RPMI7951 (cell line): ENCODE measurements at regions not wholly inside any gene's neighbourhood (a gene's known extent, or its start where the extent isn't known, plus 50 kb on each side); places are given as distances from the start of the nearest gene placed in this dataset.
"Not testable (repeated sequence)": the region's sequence is repeated elsewhere in the genome, so short reads cannot be mapped to it uniquely, and the experiment has no call there.

Source experiments
- DNase-seq: peaks from one replicate; pipeline ENCODE4 v3.0.0-alpha.2; 2012; ENCODE audit warnings: low read depth

DNA sequence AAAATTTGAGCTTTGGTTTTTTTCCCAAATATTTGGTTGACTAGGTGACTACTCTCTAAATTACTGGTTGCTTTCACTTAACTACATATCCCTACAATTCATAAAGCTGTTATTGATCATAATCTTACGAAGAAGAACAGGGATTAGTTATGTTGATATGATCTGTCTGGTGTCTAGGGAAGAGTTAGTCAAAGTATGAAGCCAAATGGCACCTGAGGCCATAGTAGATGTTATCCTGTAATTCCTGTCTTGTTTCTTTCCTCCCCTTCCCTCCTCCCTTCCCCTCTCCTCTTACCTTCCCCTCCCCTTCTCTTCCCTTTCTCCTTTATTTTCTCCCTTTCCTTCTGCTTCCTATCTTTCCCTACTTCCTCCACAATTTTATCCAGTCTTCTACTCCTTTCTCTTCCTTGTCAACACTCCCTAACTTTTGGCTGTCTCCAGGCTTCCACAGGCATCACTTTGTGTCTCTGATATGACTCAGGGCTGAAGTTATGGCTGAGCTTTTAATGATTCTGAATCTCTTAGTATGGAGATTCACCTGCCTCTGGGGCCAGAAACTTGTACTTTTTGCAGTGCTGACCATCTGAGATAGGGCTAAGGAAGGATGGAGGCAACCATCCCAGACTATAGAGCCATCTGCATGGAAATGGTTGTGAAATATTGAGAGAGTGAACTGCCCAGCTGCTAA lies 149.9 kb upstream of the TCF4 start:
- DNase-seq, result no peak

DNA sequence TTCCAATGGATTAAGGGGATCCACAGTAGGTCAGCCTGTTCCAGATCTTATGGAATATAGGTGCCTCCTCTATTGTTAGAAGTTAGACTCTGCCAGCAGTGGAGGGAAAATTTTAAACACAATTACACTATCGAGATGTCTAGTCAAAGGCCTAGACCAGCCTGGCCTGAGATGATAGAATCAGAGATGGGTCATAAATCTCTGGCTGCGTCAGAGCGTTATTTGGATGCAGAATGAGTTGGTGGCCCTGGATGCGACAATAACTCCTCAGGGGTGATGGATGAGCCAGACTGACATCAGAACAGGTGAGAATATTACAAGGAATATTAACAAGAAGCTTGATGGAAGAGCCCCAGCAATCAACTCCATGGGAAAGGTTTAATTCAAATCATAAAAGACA lies 149.3 kb upstream of the TCF4 start:
- DNase-seq, result no peak

DNA sequence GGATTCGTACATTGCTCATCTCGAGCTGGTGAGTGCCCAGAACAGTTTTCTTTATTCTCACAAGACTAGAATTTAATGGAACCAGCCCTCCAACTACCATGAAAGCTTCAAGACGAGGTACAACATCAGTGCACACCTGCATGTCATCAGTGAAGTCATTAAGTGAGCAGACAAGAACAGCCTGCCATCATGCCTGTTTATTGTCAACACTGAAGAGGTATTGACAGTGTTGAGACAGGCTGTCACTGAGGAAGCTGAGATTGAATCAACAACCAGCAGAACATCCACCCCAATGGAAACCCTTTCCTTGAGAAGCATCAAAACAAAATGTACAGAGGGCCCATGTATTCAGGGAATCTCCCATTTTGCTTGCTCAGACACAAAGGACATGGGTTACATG lies 148.0 kb upstream of the TCF4 start:
- no peak for DNase-seq

DNA sequence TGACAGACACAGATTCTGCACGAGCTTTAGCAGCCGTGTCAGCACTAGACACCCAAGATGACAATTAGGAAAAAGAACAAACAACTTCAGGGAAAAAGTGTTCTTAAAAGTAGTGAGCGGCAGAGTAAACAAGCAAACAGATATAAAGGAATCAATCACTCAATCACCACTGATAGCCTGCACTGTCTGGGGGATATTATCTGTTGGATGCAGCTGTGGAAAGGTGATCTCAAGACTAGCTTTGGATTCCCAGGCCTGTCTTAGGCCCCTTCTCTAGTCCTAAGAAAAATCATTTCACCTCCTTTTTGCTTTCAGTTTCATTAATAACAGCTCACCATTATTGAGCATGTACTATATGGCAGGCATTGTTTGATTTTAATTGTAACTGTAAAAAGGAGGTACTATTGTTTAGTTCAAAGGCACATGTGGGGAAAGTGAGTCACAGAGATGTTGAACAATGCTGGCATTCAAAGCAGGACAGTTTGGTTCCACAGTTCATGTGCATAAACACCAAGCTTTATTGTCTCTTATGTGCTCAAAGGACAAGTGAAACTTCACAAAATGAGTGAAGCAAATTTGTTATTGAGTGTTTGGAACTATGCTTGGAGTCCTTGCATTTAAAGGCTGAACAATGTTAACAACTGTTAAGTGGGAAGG lies 147.3 kb upstream of the TCF4 start:
- DNase-seq, result no peak

DNA sequence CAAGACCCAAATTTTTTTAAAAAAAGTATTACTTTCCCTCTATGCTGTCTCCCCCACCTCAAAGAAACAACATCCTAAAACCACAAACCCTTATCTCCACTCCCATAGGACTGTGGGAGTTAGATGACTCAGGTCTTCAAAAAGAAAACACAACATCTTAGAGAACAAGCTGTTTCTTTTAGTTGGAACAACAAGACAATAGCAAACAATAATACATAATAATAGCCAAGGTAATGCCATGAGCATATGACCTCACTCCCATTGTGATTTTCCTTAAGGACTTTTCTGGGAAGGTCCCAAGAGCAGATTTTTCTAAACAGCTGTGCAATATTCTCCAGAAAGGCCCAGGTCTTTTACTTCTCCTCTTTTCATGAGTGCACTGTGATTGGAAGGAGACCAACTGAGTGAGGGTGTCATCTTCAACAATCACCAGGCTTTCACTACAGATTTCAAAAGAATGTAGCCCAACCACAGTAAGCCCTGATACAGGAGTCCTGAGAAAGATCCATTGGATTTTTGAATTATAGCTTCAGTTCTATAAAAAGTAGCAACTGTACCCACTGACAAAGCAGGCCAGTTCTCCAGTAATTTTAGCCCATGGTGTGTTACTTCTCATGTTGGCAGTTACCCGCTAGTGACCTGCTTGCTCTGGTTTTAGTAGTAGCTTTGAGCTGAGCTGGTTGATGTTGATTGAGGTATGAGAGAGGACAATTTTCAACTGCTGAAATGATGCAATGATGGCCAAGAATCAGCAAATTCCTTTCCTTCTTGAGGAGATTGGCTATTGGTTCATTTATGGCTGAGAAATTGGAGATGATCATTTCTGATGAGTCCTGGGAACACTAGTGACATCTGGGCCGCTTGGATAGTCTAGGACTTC lies 144.5 kb upstream of the TCF4 start:
- DNase-seq, result peak; percentile 61

DNA sequence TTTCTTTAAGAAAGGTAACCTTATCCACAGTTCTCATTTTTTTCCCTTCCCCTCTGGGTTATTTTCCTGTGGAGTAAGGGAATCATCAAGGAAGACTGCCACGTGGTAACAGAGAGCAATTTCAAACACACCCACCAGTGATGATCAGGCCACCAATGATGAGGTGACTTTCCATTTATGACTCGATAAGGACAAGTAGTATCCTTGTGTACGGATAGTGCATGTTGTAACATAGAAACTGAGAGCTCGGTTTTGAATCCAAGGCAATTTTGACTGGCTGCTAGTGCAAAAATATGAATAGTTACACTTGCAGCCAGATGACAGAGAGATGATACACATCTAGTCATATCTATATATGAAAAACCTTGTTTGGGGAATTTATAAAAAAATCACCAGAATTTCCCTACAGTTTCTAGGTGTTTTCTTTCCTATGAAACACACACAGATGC lies 143.6 kb upstream of the TCF4 start:
- DNase-seq, result peak; percentile 58

DNA sequence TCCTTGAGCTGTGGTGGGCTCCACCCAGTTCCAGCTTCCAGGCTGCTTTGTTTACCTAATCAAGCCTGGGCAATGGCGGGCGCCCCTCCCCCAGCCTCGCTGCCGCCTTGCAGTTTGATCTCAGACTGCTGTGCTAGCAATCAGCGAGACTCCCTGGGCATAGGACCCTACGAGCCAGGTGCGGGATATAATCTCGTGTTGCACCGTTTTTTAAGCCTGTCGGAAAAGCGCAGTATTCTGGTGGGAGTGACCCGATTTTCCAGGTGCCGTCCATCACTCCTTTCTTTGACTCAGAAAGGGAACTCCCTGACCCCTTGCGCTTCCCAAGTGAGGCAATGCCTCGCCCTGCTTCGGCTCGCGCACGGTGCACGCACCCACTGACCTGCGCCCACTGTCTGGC lies 133.0 kb upstream of the TCF4 start:
- DNase-seq, result not testable (repeated sequence)

DNA sequence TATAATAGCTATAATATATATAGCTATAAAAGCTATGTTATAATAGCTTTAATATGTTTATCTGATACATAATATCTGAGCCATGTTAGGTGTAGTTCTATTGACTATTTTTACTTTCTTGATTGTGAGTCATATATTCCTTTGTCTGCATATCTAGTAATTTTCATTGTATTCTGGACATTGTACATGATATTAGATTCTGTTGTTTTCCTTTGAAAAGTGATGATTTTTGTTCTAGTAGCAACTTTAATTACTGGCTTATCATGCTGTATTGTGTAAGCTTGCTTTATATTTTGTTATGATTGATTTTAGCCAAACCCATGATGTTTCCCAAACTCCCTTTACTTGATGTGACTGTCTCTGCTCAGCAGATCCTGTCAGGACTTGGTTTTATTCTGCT lies 125.7 kb upstream of the TCF4 start:
- DNase-seq, result no peak

DNA sequence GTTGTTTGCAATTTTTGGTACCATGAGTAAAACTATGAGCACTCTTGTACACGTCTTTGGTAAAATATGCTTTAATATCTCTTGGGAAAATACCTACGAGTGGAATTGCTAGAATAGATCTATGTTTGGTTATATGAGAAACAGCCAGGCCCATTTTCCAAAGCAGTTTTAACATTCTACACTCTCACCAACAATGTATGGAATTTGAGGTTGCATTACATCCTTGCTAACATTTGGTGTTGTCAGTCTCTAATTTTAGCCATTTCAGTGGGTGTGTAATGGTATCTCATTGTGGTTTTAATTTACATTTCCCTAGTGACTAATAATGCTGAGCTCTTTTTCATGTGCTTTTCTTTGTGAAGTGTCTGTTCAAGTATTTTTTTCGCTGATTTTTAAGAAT lies 118.9 kb upstream of the TCF4 start:
- peak; percentile 78 for DNase-seq

DNA sequence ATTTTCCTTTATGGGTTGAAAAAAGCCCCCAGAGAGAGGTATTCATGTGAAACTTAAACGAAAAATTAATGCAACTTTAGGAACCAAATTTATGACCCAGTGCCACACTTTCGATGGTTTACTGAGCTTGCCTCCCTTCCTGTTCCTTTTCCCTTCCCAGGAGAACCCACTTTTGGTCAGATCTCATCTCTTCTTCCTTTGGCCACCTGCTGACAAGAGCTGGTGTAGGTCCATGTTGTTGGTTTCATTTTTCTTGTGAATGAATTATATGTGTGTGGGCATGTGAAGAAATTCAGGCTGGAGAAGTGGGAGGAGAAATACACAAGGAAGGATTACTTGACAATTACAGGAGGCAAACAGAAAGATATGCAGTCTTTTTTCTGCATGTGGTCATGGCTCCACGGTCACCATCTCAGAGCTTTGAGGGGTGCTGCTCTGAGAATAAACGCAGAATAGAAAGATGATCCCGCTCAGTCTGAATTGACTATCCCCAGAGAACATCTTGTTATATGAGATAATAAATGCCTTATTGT lies 111.3 kb upstream of the TCF4 start:
- peak; percentile 28 for DNase-seq

DNA sequence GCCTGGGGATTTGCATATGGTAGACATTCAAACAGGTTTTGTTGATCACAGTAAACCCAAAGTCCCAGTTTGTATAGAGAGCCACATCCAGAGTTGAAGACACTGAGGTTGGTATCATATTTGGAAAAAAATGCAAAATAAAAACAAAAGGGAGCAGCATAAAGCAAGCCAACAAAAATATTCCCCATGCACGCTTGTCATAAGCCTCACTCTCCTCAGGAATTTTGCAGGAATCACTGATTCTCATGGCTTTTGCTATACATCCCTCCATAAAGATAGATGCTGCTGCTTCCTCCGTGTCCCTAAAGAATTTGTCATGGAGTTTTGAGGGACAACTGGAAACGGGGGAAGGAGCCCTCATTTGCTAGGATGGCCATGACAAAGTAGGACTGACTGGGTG lies 108.8 kb upstream of the TCF4 start:
- no peak for DNase-seq

DNA sequence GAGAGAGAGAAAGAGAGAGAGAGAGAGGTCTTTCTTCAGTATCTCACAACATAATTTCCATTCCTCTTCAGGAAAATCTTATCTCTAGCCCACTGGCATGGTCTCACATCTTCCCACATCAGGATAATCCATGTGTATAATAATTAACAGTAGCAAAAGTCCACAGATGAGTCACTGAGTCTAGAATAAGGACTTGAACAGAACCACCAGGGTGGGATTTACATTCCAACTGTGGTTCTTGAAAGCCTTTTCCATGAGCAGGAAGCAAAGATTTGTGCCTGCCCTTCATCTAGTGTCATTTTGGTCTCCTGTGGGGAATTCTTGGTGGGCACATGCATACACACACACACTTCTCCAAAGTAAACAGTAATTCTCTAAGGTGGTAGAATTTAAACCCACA lies 107.1 kb upstream of the TCF4 start:
- peak; percentile 32 for DNase-seq

DNA sequence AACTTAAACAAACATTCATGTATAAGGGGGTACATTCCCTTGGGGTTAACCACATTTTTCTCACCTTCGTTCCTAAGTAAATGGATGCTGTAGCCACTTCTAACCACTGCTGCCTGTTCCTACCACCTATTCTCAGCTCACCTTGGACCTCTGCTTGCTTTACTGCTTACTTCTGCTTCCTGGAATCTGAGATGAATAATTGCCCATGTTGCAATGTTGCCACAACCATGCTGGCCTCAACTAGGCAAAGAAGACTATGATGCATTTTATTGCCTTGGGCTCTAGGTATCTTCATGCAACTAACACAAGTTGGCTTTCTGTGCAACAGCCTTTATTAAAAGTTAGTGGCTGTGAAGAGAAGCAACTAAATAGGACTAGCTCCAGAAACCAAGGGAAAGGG lies 106.3 kb upstream of the TCF4 start:
- DNase-seq, result peak; percentile 27

DNA sequence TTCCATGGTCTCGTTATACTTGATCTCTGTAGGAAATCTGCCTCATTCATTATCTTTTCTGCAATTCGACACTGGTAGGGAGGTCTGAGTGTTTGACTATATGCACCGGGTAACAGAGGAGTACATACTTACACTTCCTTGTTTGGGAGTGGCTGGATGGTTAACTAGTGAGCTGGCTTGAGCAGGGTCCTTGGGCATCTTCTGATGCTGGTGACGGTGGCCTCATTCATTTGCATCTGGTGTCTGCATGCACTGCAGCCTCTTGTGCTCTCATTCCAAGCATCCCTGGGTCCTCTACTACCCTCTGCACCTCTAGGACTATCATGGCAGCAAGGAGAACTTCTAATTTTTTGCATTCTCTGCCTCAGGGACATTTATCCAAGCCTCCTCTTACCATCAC lies 100.0 kb upstream of the TCF4 start:
- DNase-seq, result no peak

DNA sequence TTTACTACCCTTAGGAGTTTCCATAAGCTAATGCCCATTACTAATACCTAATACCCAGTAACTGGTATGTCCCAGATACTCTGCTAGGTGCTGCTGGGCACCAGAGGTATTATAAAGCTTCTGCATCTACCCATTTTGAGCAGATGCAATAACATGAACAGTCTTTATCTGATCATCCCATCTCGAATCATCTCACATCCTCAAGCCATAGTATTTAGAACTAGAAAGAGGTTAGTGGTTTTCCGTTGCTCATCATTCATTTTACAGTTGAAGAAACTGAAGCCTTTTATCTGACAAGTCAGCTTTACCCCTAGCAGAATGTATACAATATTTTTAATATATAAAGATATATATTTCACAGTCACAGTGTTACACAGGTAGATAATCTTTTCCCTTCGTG lies 99.1 kb upstream of the TCF4 start:
- no peak for DNase-seq

DNA sequence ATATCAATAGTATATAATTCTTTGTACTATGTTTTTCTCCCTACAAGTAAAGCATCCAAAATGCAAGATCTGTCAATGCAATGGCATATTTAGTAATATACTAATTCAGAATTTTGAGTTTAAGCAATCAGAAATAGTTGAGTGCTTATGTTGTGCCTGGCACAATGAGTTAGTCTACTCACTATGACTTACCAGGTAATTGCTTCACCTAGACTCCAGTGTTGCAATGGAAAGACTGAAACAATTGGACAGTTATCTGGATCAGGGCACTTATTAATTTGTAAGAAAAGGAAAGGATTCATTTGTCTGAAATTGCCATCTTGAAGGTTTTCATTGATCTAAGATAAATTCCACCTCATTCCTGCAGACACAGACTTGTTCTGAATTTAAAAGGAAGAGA lies 97.6 kb upstream of the TCF4 start:
- no peak for DNase-seq

DNA sequence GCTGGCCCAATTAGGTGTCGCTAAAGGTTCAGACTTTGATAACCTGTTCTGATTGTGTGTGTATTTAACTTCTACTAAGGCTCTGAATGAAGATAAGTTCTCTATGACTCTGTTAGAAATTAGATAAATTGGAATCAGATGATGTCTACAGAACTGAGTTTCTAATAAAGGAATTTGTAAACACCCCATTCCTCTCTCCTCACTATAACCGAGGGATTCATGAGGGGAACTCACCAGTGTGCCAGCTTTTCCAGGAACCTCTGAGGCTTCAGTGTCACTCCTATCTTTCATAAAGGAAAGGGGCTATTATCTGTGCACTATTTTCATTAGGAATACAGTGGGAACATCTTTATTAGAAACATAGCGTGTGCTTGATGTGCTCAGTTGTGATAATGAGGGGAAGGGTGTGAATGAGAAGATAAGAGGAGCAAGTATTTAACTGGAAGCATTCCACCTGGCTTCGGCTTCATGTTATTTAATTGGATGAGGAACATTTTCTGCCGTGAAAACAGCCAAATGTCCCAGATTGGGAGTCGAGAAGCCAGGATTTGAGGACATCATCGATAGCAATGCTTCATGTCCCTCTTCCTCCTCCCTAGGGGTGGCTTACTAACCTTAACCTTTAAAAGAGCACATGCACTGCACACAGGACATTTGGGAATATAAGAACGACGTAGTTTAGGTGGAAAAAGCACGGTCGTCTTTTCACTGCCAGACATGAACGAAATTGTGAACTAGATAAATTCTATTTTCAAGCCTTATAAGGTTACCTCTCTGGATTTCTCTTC lies 84.8 kb upstream of the TCF4 start:
- no peak for DNase-seq

DNA sequence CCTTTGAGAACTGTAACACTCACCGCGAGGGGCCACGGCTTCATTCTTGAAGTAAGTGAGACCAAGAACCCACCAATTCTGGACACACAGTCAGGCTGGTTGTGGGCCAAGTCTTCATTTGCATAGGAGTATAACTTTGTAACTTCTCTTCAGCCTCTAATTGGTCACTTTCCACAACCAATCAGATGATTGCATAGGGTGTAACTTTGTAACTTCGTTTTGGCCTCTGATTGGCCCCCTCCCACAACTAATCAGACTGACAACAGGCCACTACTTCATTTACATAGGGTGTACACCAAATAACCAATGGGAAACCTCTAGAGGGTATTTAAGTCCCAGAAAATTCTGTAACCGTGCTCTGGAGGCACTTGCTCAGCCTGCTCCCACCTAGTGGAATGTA lies 77.5 kb upstream of the TCF4 start:
- peak; percentile 97 for DNase-seq

DNA sequence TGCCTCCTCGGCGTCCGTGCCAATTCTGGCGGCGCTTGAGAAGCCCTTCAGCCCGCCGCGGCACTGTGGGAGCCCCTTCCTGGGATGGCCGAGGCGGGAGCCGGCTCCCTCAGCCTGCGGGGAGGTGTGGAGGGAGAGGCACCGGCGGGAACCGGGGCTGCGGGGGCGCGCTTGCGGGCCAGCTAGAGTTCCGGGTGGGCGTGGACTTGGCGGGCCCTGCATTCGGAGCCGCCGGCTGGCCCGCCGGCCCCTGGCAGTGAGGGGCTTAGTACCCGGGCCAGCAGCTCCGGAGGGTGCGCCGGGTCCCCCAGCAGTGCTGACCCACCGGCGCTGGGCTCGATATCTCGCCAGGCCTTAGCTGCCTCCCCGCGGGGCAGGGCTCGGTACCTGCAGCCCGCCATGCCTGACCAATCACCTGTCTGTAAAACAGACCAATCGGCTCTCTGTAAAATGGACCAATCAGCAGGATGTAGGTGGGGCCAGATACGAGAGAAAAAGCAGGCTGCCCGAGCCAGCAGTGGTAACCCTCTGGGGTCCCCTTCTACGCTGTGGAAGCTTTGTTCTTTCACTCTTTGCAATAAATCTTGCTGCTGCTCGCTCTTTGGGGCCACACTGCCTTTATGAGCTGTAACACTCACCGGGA lies 76.9 kb upstream of the TCF4 start:
- peak; percentile 86 for DNase-seq

DNA sequence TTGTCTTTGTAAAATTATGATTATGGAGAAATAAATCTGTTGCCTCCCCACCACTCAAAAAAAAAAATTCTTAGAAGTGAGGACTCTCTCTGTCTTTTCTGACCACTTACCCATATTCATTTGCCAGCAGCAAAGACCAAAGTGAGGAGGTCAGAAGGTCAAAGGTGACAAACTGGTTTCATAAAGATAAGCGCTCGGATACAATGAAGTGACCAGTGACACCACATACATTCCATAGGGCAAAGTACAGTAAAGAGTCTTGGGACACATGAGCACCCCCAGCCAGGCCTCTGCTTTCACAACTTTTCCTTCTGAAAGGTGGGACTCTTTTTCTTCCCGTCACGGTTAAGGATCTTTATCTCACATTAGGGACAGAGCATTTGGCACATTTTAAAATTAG lies 75.9 kb upstream of the TCF4 start:
- no peak for DNase-seq

DNA sequence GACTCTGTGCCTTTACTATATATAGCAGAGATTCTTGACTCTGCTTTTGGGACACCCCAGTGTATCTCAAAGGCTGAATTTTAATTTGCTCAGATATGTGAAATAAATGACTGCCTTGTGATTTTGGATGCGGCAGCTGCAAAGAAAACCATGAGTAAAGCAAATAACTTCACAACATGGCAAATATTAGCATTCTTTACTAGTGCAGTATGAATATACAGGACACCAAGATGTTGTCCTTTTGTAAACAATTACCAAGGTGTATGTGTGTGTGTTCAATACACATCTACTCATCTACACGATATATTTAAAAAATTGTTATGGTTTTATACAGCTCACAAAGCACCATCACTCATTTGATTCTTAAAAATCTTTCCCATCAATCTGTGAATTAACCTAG lies 70.6 kb upstream of the TCF4 start:
- DNase-seq, result no peak
